Hepatocyte (in vitro differentiated cells): ENCODE measurements at regions not wholly inside any gene's neighbourhood (a gene's known extent, or its start where the extent isn't known, plus 50 kb on each side); places are given as distances from the start of the nearest gene placed in this dataset.

Source experiments
- DNase-seq: peaks from one replicate; pipeline ENCODE4 v3.0.0-alpha.2; 2016; ENCODE audit warnings: low spot score
- H2AFZ ChIP-seq: fragments of 200-600 bp; sonication (generic); 2 replicates; pipeline ENCODE4 v1.6.0; 2016; ENCODE audit warnings: antibody characterized with exemption, mild to moderate bottlenecking
- H3K27ac ChIP-seq: fragments of 200-600 bp; sonication (generic); 2 replicates; pipeline ENCODE4 v1.5.1; 2016; ENCODE audit warnings: mild to moderate bottlenecking
- H3K27me3 ChIP-seq: fragments of 200-600 bp; sonication (generic); 2 replicates; pipeline ENCODE4 v1.6.1; 2016
- H3K36me3 ChIP-seq: fragments of 200-600 bp; sonication (generic); replicated peaks from 2 replicates; pipeline ENCODE4 v1.5.1; 2016; ENCODE audit warnings: low read depth; ENCODE audit not compliant: insufficient read depth
- H3K4me1 ChIP-seq: fragments of 200-600 bp; sonication (generic); 2 replicates; pipeline ENCODE4 v1.5.1; 2016; ENCODE audit warnings: mild to moderate bottlenecking, moderate library complexity; ENCODE audit not compliant: insufficient read depth
- H3K4me2 ChIP-seq: fragments of 200-600 bp; sonication (generic); 2 replicates; pipeline ENCODE4 v1.6.0; 2016
- H3K4me3 ChIP-seq: fragments of 200-600 bp; sonication (generic); 2 replicates; pipeline ENCODE4 v1.5.1; 2016; ENCODE audit warnings: mild to moderate bottlenecking
- H3K79me2 ChIP-seq: fragments of 200-600 bp; sonication (generic); 2 replicates; pipeline ENCODE4 v1.6.0; 2017; ENCODE audit warnings: mild to moderate bottlenecking
- H3K9me2 ChIP-seq: fragments of 200-600 bp; sonication (generic); replicated peaks from 2 replicates; pipeline ENCODE4 v1.6.0; 2017; ENCODE audit warnings: mild to moderate bottlenecking; ENCODE audit not compliant: insufficient read depth
- H3K9me3 ChIP-seq: fragments of 200-600 bp; sonication (generic); 2 replicates; pipeline ENCODE4 v1.5.1; 2016; ENCODE audit warnings: low read depth, mild to moderate bottlenecking
- H4K20me1 ChIP-seq: fragments of 200-600 bp; sonication (generic); 2 replicates; pipeline ENCODE4 v1.6.0; 2016; ENCODE audit warnings: mild to moderate bottlenecking; ENCODE audit not compliant: insufficient read depth, poor library complexity, severe bottlenecking
- EZH2 ChIP-seq: fragments of 200-600 bp; sonication (generic); IDR thresholded peaks from 2 replicates; pipeline ENCODE4 v1.6.1; 2016; ENCODE audit warnings: antibody characterized with exemption, mild to moderate bottlenecking, borderline replicate concordance
- EZH2phosphoT487 ChIP-seq: fragments of 200-600 bp; sonication (generic); IDR thresholded peaks from one replicate; pipeline ENCODE4 v1.6.1; 2018; ENCODE audit warnings: antibody characterized with exemption, mild to moderate bottlenecking, low read depth, moderate library complexity; ENCODE audit not compliant: unreplicated experiment, severe bottlenecking
- WGBS: methylation state at CpG from one replicate; pipeline ENCODE4 v1.1.6; 2016; ENCODE audit warnings: low lambda C conversion rate; ENCODE audit errors: missing lambda C conversion rate; 5-methylcytosine and 5-hydroxymethylcytosine counted together
- TF ChIP-seq, protein P1 (sequence below): fragments of 200-600 bp; sonication (generic); IDR thresholded peaks from 2 replicates; pipeline ENCODE4 v1.5.1; 2016; ENCODE audit warnings: antibody characterized with exemption, mild to moderate bottlenecking; ENCODE audit not compliant: poor library complexity

DNA sequence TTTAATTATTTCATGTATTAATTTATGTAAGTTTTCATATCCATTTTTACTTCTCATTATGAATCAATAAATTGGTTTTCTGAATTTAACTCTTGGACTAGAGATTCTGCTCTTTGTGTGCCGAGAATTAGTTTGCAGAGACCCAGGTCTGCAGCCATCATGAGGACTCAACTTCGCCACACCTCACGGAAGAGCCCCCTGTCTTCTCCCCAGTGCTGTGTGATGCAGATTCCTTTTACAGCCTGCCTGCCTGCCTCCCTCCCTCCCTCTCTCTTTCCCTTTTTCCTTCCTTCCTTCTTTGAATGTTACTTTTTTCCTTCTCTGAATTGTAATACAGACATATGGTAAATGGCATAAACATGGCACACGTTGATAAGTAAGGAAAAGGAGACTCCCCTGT lies 947.7 kb downstream of the TBC1D22A start:
- Histone ChIP-seq H3K4me3 (no peak overlapping the region), H4K20me1 (no peaks in the 10 kb centered on the region), H2AFZ (no peak overlapping the region), H3K79me2 (no peaks in the 10 kb centered on the region), H3K4me2 (no peak overlapping the region), H3K27me3 (no peaks in the 10 kb centered on the region), H3K36me3 (no peaks in the 10 kb centered on the region), H3K27ac (no peak overlapping the region), H3K4me1 (no peaks in the 10 kb centered on the region), H3K9me3 (no peaks in the 10 kb centered on the region), H3K9me2 (no peaks in the 10 kb centered on the region)
- WGBS, result 84% methylated on average over 4 of the region's 4 CpGs
- TF ChIP-seq, protein P1, sequence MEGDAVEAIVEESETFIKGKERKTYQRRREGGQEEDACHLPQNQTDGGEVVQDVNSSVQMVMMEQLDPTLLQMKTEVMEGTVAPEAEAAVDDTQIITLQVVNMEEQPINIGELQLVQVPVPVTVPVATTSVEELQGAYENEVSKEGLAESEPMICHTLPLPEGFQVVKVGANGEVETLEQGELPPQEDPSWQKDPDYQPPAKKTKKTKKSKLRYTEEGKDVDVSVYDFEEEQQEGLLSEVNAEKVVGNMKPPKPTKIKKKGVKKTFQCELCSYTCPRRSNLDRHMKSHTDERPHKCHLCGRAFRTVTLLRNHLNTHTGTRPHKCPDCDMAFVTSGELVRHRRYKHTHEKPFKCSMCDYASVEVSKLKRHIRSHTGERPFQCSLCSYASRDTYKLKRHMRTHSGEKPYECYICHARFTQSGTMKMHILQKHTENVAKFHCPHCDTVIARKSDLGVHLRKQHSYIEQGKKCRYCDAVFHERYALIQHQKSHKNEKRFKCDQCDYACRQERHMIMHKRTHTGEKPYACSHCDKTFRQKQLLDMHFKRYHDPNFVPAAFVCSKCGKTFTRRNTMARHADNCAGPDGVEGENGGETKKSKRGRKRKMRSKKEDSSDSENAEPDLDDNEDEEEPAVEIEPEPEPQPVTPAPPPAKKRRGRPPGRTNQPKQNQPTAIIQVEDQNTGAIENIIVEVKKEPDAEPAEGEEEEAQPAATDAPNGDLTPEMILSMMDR, result no peak
- no peak for TF ChIP-seq EZH2
- no peak for DNase-seq

DNA sequence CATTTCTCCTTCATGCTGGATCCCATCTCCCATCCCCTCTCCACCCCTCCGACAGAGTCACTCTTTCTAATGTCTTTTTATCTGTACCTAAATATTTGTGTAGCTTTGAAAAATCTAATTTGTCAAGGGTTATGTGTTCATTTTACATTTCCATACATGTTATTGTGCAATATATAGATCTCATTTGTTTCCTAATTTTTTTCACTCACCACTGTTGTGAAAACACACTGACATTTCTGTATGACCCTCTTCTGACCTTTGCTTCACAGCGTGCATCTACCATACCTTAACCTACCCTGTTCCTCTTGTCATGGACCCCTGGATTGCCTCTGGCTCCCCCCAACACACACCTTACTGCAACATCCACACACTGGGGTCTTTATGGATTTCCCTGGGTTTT lies 942.9 kb downstream of the TBC1D22A start:
- no peaks in the 10 kb centered on the region for H3K9me2 ChIP-seq
- 87% methylated on average over 2 of the region's 2 CpGs for WGBS

DNA sequence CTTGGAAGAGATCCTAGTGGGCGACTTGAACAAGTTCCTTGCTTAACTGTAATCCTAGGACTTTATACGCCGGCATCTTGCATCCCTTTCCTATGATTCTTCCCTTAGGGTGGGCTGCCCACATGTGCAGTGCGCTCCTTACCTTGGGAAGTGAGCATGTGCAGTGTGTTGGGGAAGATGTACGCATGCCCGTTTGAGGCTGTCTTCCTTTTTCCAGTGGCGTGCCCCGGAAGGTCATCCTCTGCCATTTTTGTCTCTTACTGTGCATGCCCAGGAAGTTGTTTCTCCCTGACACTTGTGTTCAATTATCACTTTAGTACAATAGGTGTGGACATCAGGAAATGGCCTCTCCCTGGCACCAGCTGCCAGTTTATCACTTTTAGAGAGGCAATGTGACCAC lies 936.5 kb downstream of the TBC1D22A start:
- H4K20me1 ChIP-seq, result no peaks in the 10 kb centered on the region
- TF ChIP-seq EZH2phosphoT487 (no peak), EZH2 (no peak)
- TF ChIP-seq, protein P1, result no peak
- H3K27ac ChIP-seq, result no peak overlapping the region
- H3K36me3 ChIP-seq, result no peaks in the 10 kb centered on the region
- H3K9me2 ChIP-seq, result no peaks in the 10 kb centered on the region
- no peaks in the 10 kb centered on the region for H3K9me3 ChIP-seq
- no peaks in the 10 kb centered on the region for H3K27me3 ChIP-seq
- DNase-seq, result no peak
- no peaks in the 10 kb centered on the region for H3K4me1 ChIP-seq
- H3K79me2 ChIP-seq, result no peaks in the 10 kb centered on the region
- WGBS, result 80% methylated on average over 8 of the region's 8 CpGs
- no peak overlapping the region for H3K4me3 ChIP-seq
- no peak overlapping the region for H3K4me2 ChIP-seq
- H2AFZ ChIP-seq, result no peak overlapping the region

More for the DNA sequence above, 942.9 kb downstream of the TBC1D22A start:
- H3K4me3 ChIP-seq, result no peak overlapping the region
- no peak overlapping the region for H3K27ac ChIP-seq
- no peaks in the 10 kb centered on the region for H3K4me1 ChIP-seq
- H3K9me3 ChIP-seq, result no peaks in the 10 kb centered on the region
- no peaks in the 10 kb centered on the region for H3K36me3 ChIP-seq
- no peak overlapping the region for H2AFZ ChIP-seq
- TF ChIP-seq EZH2, result no peak
- TF ChIP-seq EZH2phosphoT487, result no peak
- TF ChIP-seq, protein P1, result no peak
- no peak overlapping the region for H3K4me2 ChIP-seq
- no peaks in the 10 kb centered on the region for H4K20me1 ChIP-seq
- H3K79me2 ChIP-seq, result no peaks in the 10 kb centered on the region
- H3K27me3 ChIP-seq, result no peaks in the 10 kb centered on the region
- no peak for DNase-seq

DNA sequence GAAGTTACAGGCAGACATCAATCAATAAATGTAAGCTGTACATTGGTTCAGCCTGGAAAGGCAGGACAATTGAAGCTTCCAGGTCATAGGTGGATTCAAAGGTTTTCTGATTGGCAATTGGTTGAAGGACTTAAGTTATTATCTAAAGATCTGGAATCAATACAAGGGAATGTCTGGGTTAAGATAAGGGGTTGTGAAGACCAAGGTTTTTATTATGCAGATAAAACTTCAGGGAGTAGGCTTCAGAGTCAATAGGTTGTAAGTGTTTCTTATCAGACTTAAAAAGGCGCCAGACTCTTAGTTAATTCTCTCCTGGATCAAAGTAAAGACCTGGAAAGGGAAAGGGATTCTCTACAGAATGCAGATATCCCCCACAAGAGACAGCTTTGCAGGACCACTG lies 935.4 kb downstream of the TBC1D22A start:
- Histone ChIP-seq H3K27ac (no peak overlapping the region), H2AFZ (no peak overlapping the region), H3K9me3 (no peaks in the 10 kb centered on the region), H3K79me2 (no peaks in the 10 kb centered on the region), H3K9me2 (no peaks in the 10 kb centered on the region), H3K27me3 (no peaks in the 10 kb centered on the region), H4K20me1 (no peaks in the 10 kb centered on the region), H3K4me3 (no peak overlapping the region), H3K4me1 (no peaks in the 10 kb centered on the region), H3K4me2 (no peak overlapping the region), H3K36me3 (no peaks in the 10 kb centered on the region)
- 24% methylated on average over 1 of the region's 1 CpG for WGBS
- no peak for DNase-seq
- TF ChIP-seq EZH2phosphoT487 (no peak), EZH2 (no peak)
- TF ChIP-seq, protein P1, result no peak
